ENCODE measurements at regions not wholly inside any gene's neighbourhood (a gene's known extent, or its start where the extent isn't known, plus 50 kb on each side); places are given as distances from the start of the nearest gene placed in this dataset.
A peak's percentile ranks its signal among the peaks of the same experiment; 100 is the strongest.

GRCh38 chr13:72527333-72527732 lies 200.1 kb downstream of the MZT1 start:
- no peak for DNase-seq (ENCODE audit: low read depth)

GRCh38 chr13:72523593-72523992 lies 203.8 kb downstream of the MZT1 start:
- DNase-seq (ENCODE audit: low read depth) = peak; percentile 8

GRCh38 chr13:72523049-72523448 lies 204.4 kb downstream of the MZT1 start:
- DNase-seq (ENCODE audit: low read depth) = no peak

- no peak for DNase-seq (ENCODE audit: low read depth)
These were observed 205.3 kb downstream of the MZT1 start for GRCh38 chr13:72521940-72522661.

GRCh38 chr13:72514146-72514545 lies 213.3 kb downstream of the MZT1 start:
- no peak for DNase-seq (ENCODE audit: low read depth)

GRCh38 chr13:72508392-72508791 lies 219.0 kb downstream of the MZT1 start:
- DNase-seq (ENCODE audit: low read depth) = no peak

GRCh38 chr13:72507416-72508199 lies 219.8 kb downstream of the MZT1 start:
- DNase-seq (ENCODE audit: low read depth) = no peak

- no peak for DNase-seq (ENCODE audit: low read depth)
These were observed 220.7 kb downstream of the MZT1 start for GRCh38 chr13:72506706-72507105.

- DNase-seq (ENCODE audit: low read depth) = no peak
These were observed 222.1 kb downstream of the MZT1 start for GRCh38 chr13:72505376-72505775.

GRCh38 chr13:72504131-72504841 lies 223.1 kb downstream of the MZT1 start:
- DNase-seq (ENCODE audit: low read depth) = no peak

- DNase-seq (ENCODE audit: low read depth) = no peak
These were observed 226.6 kb downstream of the MZT1 start for GRCh38 chr13:72500851-72501250.

- no peak for DNase-seq (ENCODE audit: low read depth)
These were observed 231.7 kb downstream of the MZT1 start for GRCh38 chr13:72495681-72496080.

- no peak for DNase-seq (ENCODE audit: low read depth)
These were observed 237.7 kb downstream of the MZT1 start for GRCh38 chr13:72489751-72490150.

- no peak for DNase-seq (ENCODE audit: low read depth)
These were observed 254.1 kb downstream of the MZT1 start for GRCh38 chr13:72473321-72473720.

- no peak for DNase-seq (ENCODE audit: low read depth)
These were observed 257.5 kb downstream of the MZT1 start for GRCh38 chr13:72469906-72470305.

- no peak for DNase-seq (ENCODE audit: low read depth)
These were observed 263.9 kb downstream of the MZT1 start for GRCh38 chr13:72463561-72463960.

GRCh38 chr13:72462726-72463125 lies 264.7 kb downstream of the MZT1 start:
- no peak for DNase-seq (ENCODE audit: low read depth)

- DNase-seq (ENCODE audit: low read depth) = no peak
These were observed 265.3 kb downstream of the MZT1 start for GRCh38 chr13:72462166-72462565.

GRCh38 chr13:72458701-72459100 lies 268.7 kb downstream of the MZT1 start:
- DNase-seq (ENCODE audit: low read depth) = no peak

- DNase-seq (ENCODE audit: low read depth) = no peak
These were observed 270.3 kb downstream of the MZT1 start for GRCh38 chr13:72457151-72457550.

GRCh38 chr13:72456486-72456885 lies 270.9 kb downstream of the MZT1 start:
- DNase-seq (ENCODE audit: low read depth) = no peak

- no peak for DNase-seq (ENCODE audit: low read depth)
These were observed 274.3 kb downstream of the MZT1 start for GRCh38 chr13:72453161-72453560.

- DNase-seq (ENCODE audit: low read depth) = no peak
These were observed 279.3 kb downstream of the MZT1 start for GRCh38 chr13:72448082-72448481.
